IPS-NIHi11 (cell line): ENCODE measurements at regions not wholly inside any gene's neighbourhood (a gene's known extent, or its start where the extent isn't known, plus 50 kb on each side); places are given as distances from the start of the nearest gene placed in this dataset.
"Not testable (repeated sequence)": the region's sequence is repeated elsewhere in the genome, so short reads cannot be mapped to it uniquely, and the experiment has no call there.

ENCODE experiments used
- DNase-seq: peaks from one replicate; pipeline ENCODE4 v3.0.0; 2012; ENCODE audit warnings: mixed read lengths, low spot score

GRCh38 chr6:16823718-16824352 is 62.6 kb upstream of the ATXN1 start:
- no peak for DNase-seq

- DNase-seq: no peak
These were observed 61.9 kb upstream of the ATXN1 start for GRCh38 chr6:16822975-16823717.

GRCh38 chr6:16822529-16822928 is 61.3 kb upstream of the ATXN1 start:
- no peak for DNase-seq

GRCh38 chr6:16821834-16822264 is 60.6 kb upstream of the ATXN1 start:
- no peak for DNase-seq

- DNase-seq: not testable (repeated sequence)
These were observed 59.0 kb upstream of the ATXN1 start for GRCh38 chr6:16820262-16820661.

GRCh38 chr6:16819752-16820151 is 58.5 kb upstream of the ATXN1 start:
- no peak for DNase-seq

GRCh38 chr6:16818992-16819626 is 57.8 kb upstream of the ATXN1 start:
- no peak for DNase-seq

GRCh38 chr6:16817594-16817993 is 56.3 kb upstream of the ATXN1 start:
- DNase-seq: no peak

DNA sequence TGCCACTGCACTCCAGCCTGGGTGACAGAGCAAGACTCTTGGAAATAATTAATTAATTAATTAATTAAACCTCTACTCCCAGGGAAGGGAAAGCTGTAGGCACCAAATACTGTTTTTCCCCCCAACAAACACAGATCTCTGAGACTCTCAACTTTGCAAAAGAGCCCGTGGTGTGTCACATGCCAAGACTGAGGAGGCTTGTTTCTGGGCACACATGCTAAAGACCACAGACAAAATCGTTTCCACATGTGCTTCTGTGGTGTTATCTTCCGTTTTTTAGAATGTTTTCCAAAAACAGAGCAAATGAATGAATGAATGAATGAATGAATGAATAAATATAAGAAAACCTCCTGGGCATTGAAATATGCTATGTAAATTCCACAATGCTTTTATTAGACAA is 55.6 kb upstream of the ATXN1 start:
- DNase-seq: no peak

DNA sequence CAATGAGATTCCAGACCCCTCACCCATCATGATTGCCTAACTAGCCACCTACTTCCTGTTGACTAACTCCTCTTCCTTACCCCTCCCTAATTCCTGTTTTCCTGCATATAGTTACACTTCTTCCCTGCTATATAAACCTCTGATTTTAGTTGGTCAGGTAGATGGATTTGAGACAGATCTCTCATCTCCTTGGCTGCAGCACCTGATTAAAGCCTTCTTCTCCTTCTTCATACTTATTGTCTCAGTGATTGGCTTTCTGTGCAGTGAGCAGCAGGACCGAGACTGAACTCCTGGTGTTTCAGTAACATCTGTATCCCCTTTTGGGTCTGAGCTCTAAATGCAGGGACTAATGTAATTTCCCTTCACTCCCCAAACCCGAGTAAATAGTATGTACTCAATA is 51.7 kb upstream of the ATXN1 start:
- DNase-seq: no peak

DNA sequence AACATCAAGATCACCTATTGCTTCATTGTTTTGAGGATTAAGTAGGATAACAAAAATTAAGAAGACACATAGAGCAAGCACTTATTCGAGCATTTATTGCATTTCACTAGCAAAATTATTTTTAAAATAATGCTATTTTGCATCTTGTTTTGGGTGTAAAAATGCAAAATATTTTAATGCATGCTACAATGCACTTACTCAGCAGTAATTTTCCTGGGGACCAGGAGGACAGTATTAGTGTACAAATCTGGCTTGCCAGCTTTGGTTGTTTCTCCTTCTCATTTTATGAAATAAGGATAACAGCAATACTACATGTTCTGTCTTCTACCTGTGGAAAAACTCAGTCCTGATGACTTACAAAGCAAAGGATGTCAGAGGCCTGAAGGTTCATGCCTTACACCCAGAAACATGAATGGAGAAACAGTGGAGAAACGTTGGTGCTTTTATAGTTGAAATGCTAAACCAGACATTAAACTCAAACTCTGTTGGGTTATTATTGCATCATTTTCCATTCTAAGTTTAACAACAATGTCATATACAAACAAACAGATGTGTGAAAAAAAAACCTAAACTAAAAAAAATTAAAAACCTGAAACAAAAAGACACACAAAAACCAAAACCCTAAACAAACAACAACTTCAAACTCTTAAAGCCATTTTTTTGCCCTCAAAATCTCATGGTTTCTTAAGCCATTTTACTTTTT is 50.2 kb upstream of the ATXN1 start:
- no peak for DNase-seq
